CD4-positive, alpha-beta T cell (primary cell): ENCODE measurements at regions not wholly inside any gene's neighbourhood (a gene's known extent, or its start where the extent isn't known, plus 50 kb on each side); places are given as distances from the start of the nearest gene placed in this dataset.

Experiments used
- ATAC-seq: fragments of 200-7000 bp; cut with Tn5 transposase; one replicate; pipeline ENCODE4 v1.10.0; 2022; ENCODE audit warnings: mild to moderate bottlenecking; ENCODE audit not compliant: poor library complexity
- CTCF ChIA-PET: fragments of 350-600 bp; sonication (Branson Sonifier 250); formaldehyde crosslinking; loops from one replicate; lab custom pipeline; 2021; ENCODE audit warnings: antibody characterized with exemption, inconsistent platforms; lab: Charles Lee
- POLR2A ChIA-PET: fragments of 350-600 bp; sonication (Branson Sonifier 250); formaldehyde crosslinking; loops from one replicate; lab custom pipeline; 2021; ENCODE audit warnings: antibody characterized with exemption, inconsistent platforms; lab: Charles Lee
- DNase-seq, 14 experiments: peaks; one replicate each; pipeline ENCODE4 v3.0.0-alpha.2; 2013 to 2020; ENCODE audit warnings: mixed read lengths in 2 of 14
- H3K27ac ChIP-seq, 2 donors: one replicate each; pipeline versions ENCODE4 v1.5.1 to v1.7.0; 2013; ENCODE audit warnings: low read length in 2 of 2, low read depth in 1 of 2, mild to moderate bottlenecking in 1 of 2
- H3K27me3 ChIP-seq, 2 experiments: 1 replicate in 1 of 2; 2 replicates in 1 of 2; pipeline versions ENCODE4 v1.6.1 to v1.7.0; 2013; ENCODE audit warnings: low read length in 2 of 2, control low read depth in 1 of 2, mild to moderate bottlenecking in 1 of 2, moderate library complexity in 1 of 2; ENCODE audit not compliant: insufficient read depth in 2 of 2, control insufficient read depth in 1 of 2
- H3K36me3 ChIP-seq: one replicate; pipeline ENCODE4 v1.6.1; 2013; ENCODE audit warnings: low read length, control low read depth; ENCODE audit not compliant: insufficient read depth
- H3K4me1 ChIP-seq: one replicate; pipeline ENCODE4 v1.6.1; 2013; ENCODE audit warnings: low read length, control low read depth; ENCODE audit not compliant: insufficient read depth
- H3K4me3 ChIP-seq: one replicate; pipeline ENCODE4 v1.5.1; 2013; ENCODE audit warnings: mild to moderate bottlenecking, low read length, moderate library complexity
- H3K9me3 ChIP-seq, 2 experiments: 1 replicate in 1 of 2; 2 replicates in 1 of 2; pipeline versions ENCODE4 v1.6.1 to v1.7.0; 2013; ENCODE audit warnings: low read length in 2 of 2, mild to moderate bottlenecking in 2 of 2, control low read depth in 1 of 2, moderate library complexity in 1 of 2; ENCODE audit not compliant: control insufficient read depth in 1 of 2, insufficient read depth in 1 of 2
- H3K27ac Mint-ChIP-seq: one replicate; pipeline ENCODE4 v1.8.0; 2020; ENCODE audit warnings: mixed read lengths
- H3K27me3 Mint-ChIP-seq: one replicate; pipeline ENCODE4 v1.8.0; 2021; ENCODE audit warnings: mixed read lengths
- H3K36me3 Mint-ChIP-seq: one replicate; pipeline ENCODE4 v1.8.0; 2021; ENCODE audit warnings: low read depth, mixed read lengths
- H3K4me1 Mint-ChIP-seq: one replicate; pipeline ENCODE4 v1.8.0; 2021; ENCODE audit warnings: low read depth, mixed read lengths
- H3K4me3 Mint-ChIP-seq: one replicate; pipeline ENCODE4 v1.8.0; 2020; ENCODE audit warnings: mild to moderate bottlenecking, mixed read lengths
- H3K9me3 Mint-ChIP-seq: one replicate; pipeline ENCODE4 v1.8.0; 2020; ENCODE audit warnings: mixed read lengths
- CTCF ChIP-seq: fragments of 200-600 bp; IDR thresholded peaks from one replicate; pipeline ENCODE4 v1.8.0; 2022; ENCODE audit warnings: antibody characterized with exemption, mild to moderate bottlenecking
- intact Hi-C, 2 experiments: fragments of 100-400 bp; cut with DNase I in 1 of 2; cut with micrococcal nuclease in 1 of 2; formaldehyde crosslinking; loops; one replicate each; pipeline versions ENCODE4 v1.15.1 to v1.9.0; 2023 to 2025; cut with DNase I, micrococcal nuclease

GRCh38 chr1:91078859-91079258 is 57.0 kb upstream of the ZNF644 start:
- no peak for DNase-seq
- H3K9me3 Mint-ChIP-seq: no peaks in the 10 kb centered on the region
- intact Hi-C loops: no loop called here
- no peak for ATAC-seq
- peaks cover 10% of the 10 kb centered on the region for H3K27me3 Mint-ChIP-seq
- no peak overlapping the region for H3K4me3 Mint-ChIP-seq
- Histone ChIP-seq H3K9me3 (no peaks in the 10 kb centered on the region), H3K36me3 (no peaks in the 10 kb centered on the region), H3K27me3 (no peaks in the 10 kb centered on the region), H3K27ac (no peak overlapping the region), H3K4me1 (no peaks in the 10 kb centered on the region), H3K4me3 (no peak overlapping the region)
- POLR2A ChIA-PET: no interaction called here
- no peak for TF ChIP-seq CTCF
- H3K36me3 Mint-ChIP-seq: no peaks in the 10 kb centered on the region
- CTCF ChIA-PET: no interaction called here
- no peak overlapping the region for H3K27ac Mint-ChIP-seq
- H3K4me1 Mint-ChIP-seq: no peaks in the 10 kb centered on the region

- no peaks in the 10 kb centered on the region for H3K4me1 ChIP-seq
- H3K27me3 ChIP-seq: no peaks in the 10 kb centered on the region
- no peak for ATAC-seq
- ChIA-PET CTCF (no interaction called here), POLR2A (no interaction called here)
- no peak for DNase-seq
- no peak overlapping the region for H3K4me3 ChIP-seq
- Mint-ChIP-seq H3K4me1 (no peaks in the 10 kb centered on the region), H3K4me3 (no peak overlapping the region), H3K27me3 (peaks cover 10% of the 10 kb centered on the region), H3K9me3 (no peaks in the 10 kb centered on the region), H3K27ac (no peak overlapping the region), H3K36me3 (no peaks in the 10 kb centered on the region)
- no peaks in the 10 kb centered on the region for H3K9me3 ChIP-seq
- no peak for TF ChIP-seq CTCF
- no peaks in the 10 kb centered on the region for H3K36me3 ChIP-seq
- intact Hi-C loops: no loop called here
- no peak overlapping the region for H3K27ac ChIP-seq
These were observed 55.0 kb upstream of the ZNF644 start for GRCh38 chr1:91076834-91077233.

- CTCF ChIA-PET: no interaction called here
- Histone ChIP-seq H3K27ac (no peak overlapping the region), H3K9me3 (no peaks in the 10 kb centered on the region), H3K36me3 (no peaks in the 10 kb centered on the region), H3K27me3 (no peaks in the 10 kb centered on the region), H3K4me1 (no peaks in the 10 kb centered on the region), H3K4me3 (no peak overlapping the region)
- H3K9me3 Mint-ChIP-seq: no peaks in the 10 kb centered on the region
- intact Hi-C loops: no loop called here
- DNase-seq (no peak), ATAC-seq (no peak)
- H3K27me3 Mint-ChIP-seq: peaks cover 10% of the 10 kb centered on the region
- H3K4me1 Mint-ChIP-seq: no peaks in the 10 kb centered on the region
- TF ChIP-seq CTCF: no peak
- no peaks in the 10 kb centered on the region for H3K36me3 Mint-ChIP-seq
- no peak overlapping the region for H3K4me3 Mint-ChIP-seq
- POLR2A ChIA-PET: no interaction called here
- no peak overlapping the region for H3K27ac Mint-ChIP-seq
These were observed 53.6 kb upstream of the ZNF644 start for GRCh38 chr1:91075233-91076135.
